Epithelial cell of proximal tubule (primary cell): ENCODE measurements at regions not wholly inside any gene's neighbourhood (a gene's known extent, or its start where the extent isn't known, plus 50 kb on each side); places are given as distances from the start of the nearest gene placed in this dataset.
A peak's percentile ranks its signal among the peaks of the same experiment; 100 is the strongest.

Experiments
- DNase-seq: peaks from one replicate; pipeline ENCODE4 v3.0.0-alpha.2; 2011; ENCODE audit warnings: low read depth
- H3K4me3 ChIP-seq: 2 replicates; pipeline ENCODE4 v1.5.1; 2011; ENCODE audit warnings: low read depth, mild to moderate bottlenecking, low read length
- CTCF ChIP-seq: conservative IDR thresholded peaks from 2 replicates; pipeline ENCODE4 v1.5.1; 2012; ENCODE audit warnings: low read depth, mild to moderate bottlenecking, low read length

- DNase-seq: peak; percentile 75
- H3K4me3 ChIP-seq: no peak overlapping the region
- no peak for TF ChIP-seq CTCF
Observed at GRCh38 chr1:60569189-60569588, 495.6 kb upstream of the C1orf87 start.

- TF ChIP-seq CTCF: no peak
- no peak overlapping the region for H3K4me3 ChIP-seq
- DNase-seq: no peak
Observed at GRCh38 chr1:60567256-60567655, 493.7 kb upstream of the C1orf87 start.

- TF ChIP-seq CTCF: no peak
- no peak for DNase-seq
- no peak overlapping the region for H3K4me3 ChIP-seq
Observed at GRCh38 chr1:60564916-60565750, 491.6 kb upstream of the C1orf87 start.

- no peak overlapping the region for H3K4me3 ChIP-seq
- no peak for TF ChIP-seq CTCF
- no peak for DNase-seq
Observed at GRCh38 chr1:60563777-60564535, 490.4 kb upstream of the C1orf87 start.

GRCh38 chr1:60562740-60563139, 489.2 kb upstream of the C1orf87 start:
- no peak for DNase-seq
- no peak overlapping the region for H3K4me3 ChIP-seq

GRCh38 chr1:60560701-60561100, 487.1 kb upstream of the C1orf87 start:
- TF ChIP-seq CTCF: no peak
- no peak overlapping the region for H3K4me3 ChIP-seq
- no peak for DNase-seq

More at GRCh38 chr1:60562740-60563139, 489.2 kb upstream of the C1orf87 start:
- TF ChIP-seq CTCF: no peak
